AG04449 (cell line): ENCODE measurements at regions not wholly inside any gene's neighbourhood (a gene's known extent, or its start where the extent isn't known, plus 50 kb on each side); places are given as distances from the start of the nearest gene placed in this dataset.

Experiments
- CTCF ChIA-PET: fragments of 350-600 bp; formaldehyde crosslinking; extraction: SDS; loops from one replicate; lab custom pipeline; 2021; ENCODE audit warnings: antibody characterized with exemption; lab: Yijun Ruan, JAX
- POLR2A ChIA-PET: fragments of 400-600, 350-600 bp; formaldehyde crosslinking; extraction: SDS; loops from one replicate; lab custom pipeline; 2020; ENCODE audit warnings: antibody characterized with exemption, inconsistent platforms; lab: Yijun Ruan, JAX
- DNase-seq: peaks from one replicate; pipeline ENCODE4 v3.0.0-alpha.2; 2010; ENCODE audit warnings: low read depth, low spot score
- H3K4me3 ChIP-seq: 2 replicates; pipeline ENCODE4 v1.5.1; 2011; ENCODE audit warnings: low read depth, mild to moderate bottlenecking, control low read depth, low read length
- TF ChIP-seq, protein P1 (sequence below): IDR thresholded peaks from one replicate; pipeline ENCODE4 v1.5.1; 2011; ENCODE audit warnings: mild to moderate bottlenecking, moderate library complexity, low read length, control low read depth, inconsistent platforms; ENCODE audit not compliant: insufficient read depth; ENCODE audit errors: missing control alignments

DNA sequence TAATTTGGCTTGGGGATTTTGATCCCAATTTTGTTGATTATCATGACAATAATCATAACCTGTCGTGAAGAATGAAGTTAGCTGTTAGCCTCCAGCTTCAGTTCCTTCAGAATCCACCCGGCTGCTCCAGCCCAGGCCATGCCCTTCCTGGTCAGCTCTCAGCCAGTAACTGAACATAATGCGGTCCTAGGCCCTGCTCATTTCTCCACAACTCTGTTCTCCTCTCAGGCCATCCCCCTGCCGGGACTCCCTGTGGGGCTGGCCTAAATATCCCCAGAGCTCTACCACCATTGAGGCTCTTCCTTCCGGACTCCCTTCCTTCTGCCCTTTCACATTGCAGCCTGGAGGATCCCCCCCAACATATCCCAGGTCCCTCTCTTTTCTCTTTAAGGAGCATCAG, 833.4 kb upstream of the GOT2 start:
- ChIA-PET CTCF (no interaction called here), POLR2A (no interaction called here)
- DNase-seq, result no peak
- H3K4me3 ChIP-seq, result no peak overlapping the region
- TF ChIP-seq, protein P1, sequence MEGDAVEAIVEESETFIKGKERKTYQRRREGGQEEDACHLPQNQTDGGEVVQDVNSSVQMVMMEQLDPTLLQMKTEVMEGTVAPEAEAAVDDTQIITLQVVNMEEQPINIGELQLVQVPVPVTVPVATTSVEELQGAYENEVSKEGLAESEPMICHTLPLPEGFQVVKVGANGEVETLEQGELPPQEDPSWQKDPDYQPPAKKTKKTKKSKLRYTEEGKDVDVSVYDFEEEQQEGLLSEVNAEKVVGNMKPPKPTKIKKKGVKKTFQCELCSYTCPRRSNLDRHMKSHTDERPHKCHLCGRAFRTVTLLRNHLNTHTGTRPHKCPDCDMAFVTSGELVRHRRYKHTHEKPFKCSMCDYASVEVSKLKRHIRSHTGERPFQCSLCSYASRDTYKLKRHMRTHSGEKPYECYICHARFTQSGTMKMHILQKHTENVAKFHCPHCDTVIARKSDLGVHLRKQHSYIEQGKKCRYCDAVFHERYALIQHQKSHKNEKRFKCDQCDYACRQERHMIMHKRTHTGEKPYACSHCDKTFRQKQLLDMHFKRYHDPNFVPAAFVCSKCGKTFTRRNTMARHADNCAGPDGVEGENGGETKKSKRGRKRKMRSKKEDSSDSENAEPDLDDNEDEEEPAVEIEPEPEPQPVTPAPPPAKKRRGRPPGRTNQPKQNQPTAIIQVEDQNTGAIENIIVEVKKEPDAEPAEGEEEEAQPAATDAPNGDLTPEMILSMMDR, result no peak

DNA sequence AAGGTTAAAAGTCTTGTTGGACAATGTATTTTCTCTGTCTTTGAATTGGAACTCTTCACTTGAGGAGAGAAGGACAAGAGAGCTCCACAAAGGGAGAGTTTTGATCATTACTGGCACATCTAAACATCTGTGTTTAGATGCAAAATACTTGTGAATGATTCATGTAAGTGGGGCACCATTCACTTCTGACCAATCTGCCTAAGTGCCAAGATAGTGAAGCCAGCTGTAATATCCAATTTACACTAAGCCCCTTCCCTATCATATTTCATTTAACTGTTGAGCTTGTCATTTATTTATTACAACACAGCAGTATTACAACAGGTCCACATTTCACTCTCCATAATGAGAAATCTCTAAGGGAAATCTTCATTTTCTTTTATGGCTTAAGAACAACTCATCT, 832.3 kb upstream of the GOT2 start:
- ChIA-PET CTCF (no interaction called here), POLR2A (no interaction called here)
- H3K4me3 ChIP-seq, result no peak overlapping the region
- no peak for DNase-seq
- TF ChIP-seq, protein P1, result no peak

- TF ChIP-seq, protein P1, result no peak
- CTCF ChIA-PET, result no interaction called here
- H3K4me3 ChIP-seq, result no peak overlapping the region
- no peak for DNase-seq
- POLR2A ChIA-PET, result no interaction called here
Observed at GRCh38 chr16:59558679-59559078, 824.6 kb upstream of the GOT2 start.

DNA sequence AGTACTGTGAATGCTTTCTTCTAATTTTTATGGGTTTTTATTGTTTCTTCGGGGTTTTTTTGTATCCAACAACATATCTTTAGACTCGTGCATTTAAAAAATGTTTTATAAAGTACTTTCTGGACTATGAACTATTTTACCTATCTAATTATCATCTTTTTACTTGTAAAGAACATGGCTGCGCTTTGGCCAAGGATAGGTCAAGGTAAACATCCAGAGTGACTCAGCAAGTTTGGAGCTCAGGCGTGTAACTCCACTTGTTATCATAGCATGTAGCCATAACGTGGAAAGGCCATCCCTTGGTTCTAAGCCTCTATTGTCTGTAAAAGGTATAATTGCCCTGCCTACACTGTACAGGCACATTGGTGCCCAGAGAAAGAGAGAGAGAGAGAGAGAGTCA, 818.0 kb upstream of the GOT2 start:
- no peak overlapping the region for H3K4me3 ChIP-seq
- TF ChIP-seq, protein P1, result no peak
- ChIA-PET POLR2A (no interaction called here), CTCF (no interaction called here)
- DNase-seq, result no peak

GRCh38 chr16:59545721-59546120, 811.6 kb upstream of the GOT2 start:
- CTCF ChIA-PET, result no interaction called here
- no peak for DNase-seq
- POLR2A ChIA-PET, result no interaction called here
- TF ChIP-seq, protein P1, result no peak
- no peak overlapping the region for H3K4me3 ChIP-seq

DNA sequence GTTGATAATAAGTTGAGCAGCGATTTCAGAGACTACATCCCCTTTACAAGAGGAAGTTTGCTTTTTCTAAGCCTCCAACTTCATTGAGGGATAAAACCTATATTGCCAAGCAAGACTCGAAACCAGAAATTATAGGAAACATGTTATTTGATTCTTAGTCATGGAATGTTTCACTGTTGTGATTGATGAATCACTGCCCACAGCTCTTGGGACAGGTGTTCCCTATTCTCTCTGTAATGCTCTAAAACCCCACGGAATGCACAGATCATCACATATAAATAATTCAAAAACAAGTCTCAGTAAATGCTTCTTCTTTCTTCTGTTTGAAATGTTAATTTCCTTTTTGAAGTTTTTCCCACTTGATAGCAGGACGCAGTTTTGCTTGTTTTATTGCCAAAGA, 809.5 kb upstream of the GOT2 start:
- POLR2A ChIA-PET, result no interaction called here

More for the DNA sequence above, 809.5 kb upstream of the GOT2 start:
- CTCF ChIA-PET, result no interaction called here
- TF ChIP-seq, protein P1, result no peak
- no peak overlapping the region for H3K4me3 ChIP-seq
- DNase-seq, result no peak
